ENCODE measurements at regions not wholly inside any gene's neighbourhood (a gene's known extent, or its start where the extent isn't known, plus 50 kb on each side); places are given as distances from the start of the nearest gene placed in this dataset.
"Not testable (repeated sequence)": the region's sequence is repeated elsewhere in the genome, so short reads cannot be mapped to it uniquely, and the experiment has no call there.

DNA sequence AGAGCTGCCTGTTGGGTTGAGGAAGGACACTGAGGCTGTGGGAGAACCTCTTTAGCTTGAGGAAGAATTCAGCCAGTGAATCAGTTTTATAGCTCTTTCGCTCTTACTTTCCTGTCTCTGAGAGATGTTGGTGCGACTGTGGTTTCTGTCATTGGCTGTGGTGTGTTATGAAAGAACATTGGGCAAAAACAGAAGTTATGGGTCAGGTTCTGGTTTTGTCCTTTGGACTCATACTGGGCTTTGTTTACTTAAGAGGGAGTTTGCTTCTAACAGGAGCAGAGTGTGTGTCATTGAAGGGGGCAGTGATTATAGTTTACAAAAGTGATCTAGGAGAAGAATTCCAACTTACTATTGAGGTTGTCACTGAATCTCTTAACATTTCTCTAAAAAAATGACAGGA lies 97.0 kb downstream of the TLR5 start:
- H3K9me3 ChIP-seq (ENCODE audit: control insufficient read depth in 4 of 4, low read length in 3 of 4): no peaks in the 10 kb centered on the region
- peak overlapping the region in 2 of 3 donors; percentile 31 to 44 for H3K4me3 ChIP-seq (ENCODE audit: low read depth in 1 of 3, low read length in 3 of 3)
- peaks cover 0 to 19% (median 4%) of the 10 kb centered on the region in 4 donors for H3K4me1 ChIP-seq (ENCODE audit: control insufficient read depth in 4 of 4, insufficient read depth in 4 of 4, low read length in 3 of 4)
- DNase-seq (ENCODE audit: low spot score): no peak
- H3K36me3 ChIP-seq (ENCODE audit: control insufficient read depth in 4 of 4, insufficient read depth in 3 of 4, low read depth in 1 of 4, low read length in 3 of 4): no peaks in the 10 kb centered on the region
- peak overlapping the region; percentile 38 to 92 for H3K9ac ChIP-seq (ENCODE audit: low read depth in 1 of 2, low read length in 2 of 2)
- 49% methylated on average over 2 of the region's 2 CpGs for WGBS
- TF ChIP-seq MAX (IDR thresholded peaks at IDR 0.05) (peak; percentile 52), EGR1 (IDR thresholded peaks at IDR 0.05; ENCODE audit: low read depth in 2 of 2) (peak in 1 of 2 donors; percentile 29), HNF4G (IDR thresholded peaks at IDR 0.05) (peak; percentile 92), NR2F2 (IDR thresholded peaks at IDR 0.05) (no peak), HNF4A (conservative IDR thresholded peaks at IDR 0.05) (peak; percentile 95 to 96), ATF3 (IDR thresholded peaks at IDR 0.05) (peak; percentile 53), REST (IDR thresholded peaks at IDR 0.05) (peak; percentile 81), RAD21 (IDR thresholded peaks at IDR 0.05) (peak; percentile 38 to 56), GABPA (IDR thresholded peaks at IDR 0.05 in 1 of 2, conservative IDR thresholded peaks at IDR 0.05 in 1 of 2) (no peak), YY1 (IDR thresholded peaks at IDR 0.05) (peak; percentile 51), FOXA1 (IDR thresholded peaks at IDR 0.05) (peak; percentile 94), JUND (IDR thresholded peaks at IDR 0.05) (peak; percentile 61 to 78), RXRA (IDR thresholded peaks at IDR 0.05) (peak; percentile 56 to 82), SP1 (IDR thresholded peaks at IDR 0.05) (peak; percentile 99), TAF1 (conservative IDR thresholded peaks at IDR 0.05) (peak; percentile 83), FOXA2 (IDR thresholded peaks at IDR 0.05) (peak; percentile 98)
- TF ChIP-seq, protein P1, sequence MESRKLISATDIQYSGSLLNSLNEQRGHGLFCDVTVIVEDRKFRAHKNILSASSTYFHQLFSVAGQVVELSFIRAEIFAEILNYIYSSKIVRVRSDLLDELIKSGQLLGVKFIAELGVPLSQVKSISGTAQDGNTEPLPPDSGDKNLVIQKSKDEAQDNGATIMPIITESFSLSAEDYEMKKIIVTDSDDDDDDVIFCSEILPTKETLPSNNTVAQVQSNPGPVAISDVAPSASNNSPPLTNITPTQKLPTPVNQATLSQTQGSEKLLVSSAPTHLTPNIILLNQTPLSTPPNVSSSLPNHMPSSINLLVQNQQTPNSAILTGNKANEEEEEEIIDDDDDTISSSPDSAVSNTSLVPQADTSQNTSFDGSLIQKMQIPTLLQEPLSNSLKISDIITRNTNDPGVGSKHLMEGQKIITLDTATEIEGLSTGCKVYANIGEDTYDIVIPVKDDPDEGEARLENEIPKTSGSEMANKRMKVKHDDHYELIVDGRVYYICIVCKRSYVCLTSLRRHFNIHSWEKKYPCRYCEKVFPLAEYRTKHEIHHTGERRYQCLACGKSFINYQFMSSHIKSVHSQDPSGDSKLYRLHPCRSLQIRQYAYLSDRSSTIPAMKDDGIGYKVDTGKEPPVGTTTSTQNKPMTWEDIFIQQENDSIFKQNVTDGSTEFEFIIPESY (IDR thresholded peaks at IDR 0.05): peak; percentile 77
- TF ChIP-seq, protein P2, sequence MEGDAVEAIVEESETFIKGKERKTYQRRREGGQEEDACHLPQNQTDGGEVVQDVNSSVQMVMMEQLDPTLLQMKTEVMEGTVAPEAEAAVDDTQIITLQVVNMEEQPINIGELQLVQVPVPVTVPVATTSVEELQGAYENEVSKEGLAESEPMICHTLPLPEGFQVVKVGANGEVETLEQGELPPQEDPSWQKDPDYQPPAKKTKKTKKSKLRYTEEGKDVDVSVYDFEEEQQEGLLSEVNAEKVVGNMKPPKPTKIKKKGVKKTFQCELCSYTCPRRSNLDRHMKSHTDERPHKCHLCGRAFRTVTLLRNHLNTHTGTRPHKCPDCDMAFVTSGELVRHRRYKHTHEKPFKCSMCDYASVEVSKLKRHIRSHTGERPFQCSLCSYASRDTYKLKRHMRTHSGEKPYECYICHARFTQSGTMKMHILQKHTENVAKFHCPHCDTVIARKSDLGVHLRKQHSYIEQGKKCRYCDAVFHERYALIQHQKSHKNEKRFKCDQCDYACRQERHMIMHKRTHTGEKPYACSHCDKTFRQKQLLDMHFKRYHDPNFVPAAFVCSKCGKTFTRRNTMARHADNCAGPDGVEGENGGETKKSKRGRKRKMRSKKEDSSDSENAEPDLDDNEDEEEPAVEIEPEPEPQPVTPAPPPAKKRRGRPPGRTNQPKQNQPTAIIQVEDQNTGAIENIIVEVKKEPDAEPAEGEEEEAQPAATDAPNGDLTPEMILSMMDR (IDR thresholded peaks at IDR 0.05; ENCODE audit: low read depth, low read length, missing input control): no peak
- peak overlapping the region; percentile 90 to 98 for H3K27ac ChIP-seq (ENCODE audit: low read depth in 1 of 2, low read length in 2 of 2)
- no peaks in the 10 kb centered on the region for H3K27me3 ChIP-seq (ENCODE audit: control insufficient read depth in 4 of 4, insufficient read depth in 4 of 4, low read length in 3 of 4)

DNA sequence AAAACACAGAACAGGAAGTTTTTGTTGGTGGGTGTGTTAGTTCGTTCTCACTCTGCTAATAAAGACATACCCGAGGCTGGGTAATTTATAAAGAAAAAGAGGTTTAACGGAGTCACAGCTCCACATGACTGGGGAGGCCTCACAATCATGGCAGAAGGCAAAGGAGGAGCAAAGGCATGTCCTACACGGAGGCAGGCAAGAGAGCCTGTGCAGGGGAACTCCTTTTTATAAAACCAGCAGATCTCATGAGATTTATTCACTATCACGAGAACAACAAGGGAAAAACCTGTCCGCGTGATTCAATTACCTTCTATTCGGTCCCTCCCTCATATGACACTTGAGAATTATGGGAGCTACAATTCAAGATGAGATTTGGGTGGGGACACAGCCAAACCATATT lies 96.6 kb downstream of the TLR5 start:
- not testable (repeated sequence) for H3K27me3 ChIP-seq (ENCODE audit: control insufficient read depth in 4 of 4, insufficient read depth in 4 of 4, low read length in 3 of 4); H3K36me3 ChIP-seq (ENCODE audit: control insufficient read depth in 4 of 4, insufficient read depth in 3 of 4, low read depth in 1 of 4, low read length in 3 of 4); H3K4me3 ChIP-seq (ENCODE audit: low read depth in 1 of 3, low read length in 3 of 3); DNase-seq (ENCODE audit: low spot score); H3K9me3 ChIP-seq (ENCODE audit: control insufficient read depth in 4 of 4, low read length in 3 of 4)
- Histone ChIP-seq H3K9ac (ENCODE audit: low read depth in 1 of 2, low read length in 2 of 2) (peak overlapping the region in 1 of 2 donors; percentile 26), H3K4me1 (ENCODE audit: control insufficient read depth in 4 of 4, insufficient read depth in 4 of 4, low read length in 3 of 4) (peaks cover 0 to 19% (median 4%) of the 10 kb centered on the region in 4 donors), H3K27ac (ENCODE audit: low read depth in 1 of 2, low read length in 2 of 2) (peak overlapping the region; percentile 90 to 98)
- 67% methylated on average over 8 of the region's 8 CpGs for WGBS
